Endodermal cell (in vitro differentiated cells): ENCODE measurements at regions not wholly inside any gene's neighbourhood (a gene's known extent, or its start where the extent isn't known, plus 50 kb on each side); places are given as distances from the start of the nearest gene placed in this dataset.

Source experiments
- DNase-seq: peaks from one replicate; pipeline ENCODE4 v3.0.0-alpha.2; 2017
- H3K27ac ChIP-seq: 2 replicates; pipeline ENCODE4 v1.5.1; 2013; ENCODE audit warnings: mild to moderate bottlenecking, low read depth, low read length, moderate library complexity
- H3K27me3 ChIP-seq: 2 replicates; pipeline ENCODE4 v1.6.1; 2013; ENCODE audit warnings: mild to moderate bottlenecking, low read length, moderate library complexity; ENCODE audit not compliant: insufficient read depth, control insufficient read depth, poor library complexity, severe bottlenecking
- H3K36me3 ChIP-seq: 2 replicates; pipeline ENCODE4 v1.7.0; 2013; ENCODE audit warnings: mild to moderate bottlenecking, low read length, moderate library complexity; ENCODE audit not compliant: control insufficient read depth, insufficient read depth
- H3K4me1 ChIP-seq: one replicate; pipeline ENCODE4 v1.7.0; 2013; ENCODE audit warnings: low read length; ENCODE audit not compliant: control insufficient read depth, insufficient read depth
- H3K4me3 ChIP-seq: 2 replicates; pipeline ENCODE4 v1.5.1; 2013; ENCODE audit warnings: mild to moderate bottlenecking, low read length, moderate library complexity
- H3K9ac ChIP-seq: 2 replicates; pipeline ENCODE4 v1.6.1; 2013; ENCODE audit warnings: mild to moderate bottlenecking, low read length, moderate library complexity; ENCODE audit not compliant: poor library complexity, severe bottlenecking; ENCODE audit errors: extremely low read depth
- H3K9me3 ChIP-seq: 2 replicates; pipeline ENCODE4 v1.6.1; 2013; ENCODE audit warnings: mild to moderate bottlenecking, low read length, moderate library complexity; ENCODE audit not compliant: control insufficient read depth
- H3K27ac Mint-ChIP-seq: 2 replicates; pipeline ENCODE4 v1.8.0; 2020; ENCODE audit warnings: mixed read lengths
- H3K27me3 Mint-ChIP-seq: 2 replicates; pipeline ENCODE4 v1.8.0; 2021; ENCODE audit warnings: mild to moderate bottlenecking, mixed read lengths; ENCODE audit not compliant: insufficient read depth
- H3K36me3 Mint-ChIP-seq: 2 replicates; pipeline ENCODE4 v1.8.0; 2020; ENCODE audit warnings: low read depth, mixed read lengths
- H3K4me1 Mint-ChIP-seq: 2 replicates; pipeline ENCODE4 v1.8.0; 2020; ENCODE audit warnings: mixed read lengths
- H3K4me3 Mint-ChIP-seq: 2 replicates; pipeline ENCODE4 v1.8.0; 2020; ENCODE audit warnings: mild to moderate bottlenecking, moderate library complexity, mixed read lengths
- H3K9me3 Mint-ChIP-seq: 2 replicates; pipeline ENCODE4 v1.8.0; 2020; ENCODE audit warnings: mild to moderate bottlenecking, mixed read lengths
- CTCF ChIP-seq: fragments of 200-600 bp; sonication (generic); conservative IDR thresholded peaks from 2 replicates; pipeline ENCODE4 v1.5.0; 2021; ENCODE audit warnings: antibody characterized with exemption, mild to moderate bottlenecking
- WGBS, 2 experiments: methylation state at CpG; one replicate each; pipeline versions ENCODE4 v1.1.5 to v1.1.7; 2013; ENCODE audit warnings: missing lambda C conversion rate in 2 of 2, mixed read lengths in 1 of 2; ENCODE audit not compliant: insufficient coverage in 1 of 2, insufficient read length in 1 of 2; 5-methylcytosine and 5-hydroxymethylcytosine counted together

DNA sequence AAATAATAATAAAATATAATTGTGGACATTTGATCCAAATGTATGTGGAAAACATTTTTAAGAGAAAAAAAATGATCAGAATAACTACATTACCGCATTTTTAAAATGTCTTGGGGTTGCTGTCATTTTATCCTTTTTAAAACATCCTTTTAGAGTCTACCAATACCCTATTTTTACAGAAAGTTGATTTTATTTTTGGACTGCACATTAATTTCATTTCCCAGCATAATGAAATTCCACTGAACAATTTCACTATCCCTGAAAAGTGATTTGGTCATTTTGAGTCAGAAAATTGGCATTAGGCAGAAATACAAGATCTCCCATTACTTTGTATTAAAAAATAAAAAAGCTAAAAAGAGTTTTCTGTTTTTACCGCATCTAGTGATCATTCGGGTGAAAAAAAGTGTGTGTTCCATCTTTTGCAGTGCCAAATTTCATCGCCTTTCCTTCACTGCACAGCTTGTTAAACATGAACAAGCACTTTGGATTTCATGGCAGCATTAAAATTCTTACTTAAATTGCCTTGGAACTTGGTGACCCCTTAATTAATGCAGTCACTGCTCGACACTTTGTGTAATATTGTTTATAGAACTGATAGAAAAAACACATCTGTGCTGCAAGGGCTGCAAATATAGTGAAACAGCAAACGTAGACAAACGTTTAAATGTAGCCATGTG, 611.7 kb downstream of the TSN start:
- H3K4me3 ChIP-seq = no peak overlapping the region
- H3K27me3 ChIP-seq = no peaks in the 10 kb centered on the region
- DNase-seq = no peak
- Mint-ChIP-seq H3K9me3 (no peaks in the 10 kb centered on the region), H3K27me3 (no peaks in the 10 kb centered on the region), H3K4me3 (no peak overlapping the region), H3K4me1 (no peaks in the 10 kb centered on the region), H3K27ac (no peak overlapping the region), H3K36me3 (no peaks in the 10 kb centered on the region)
- no peaks in the 10 kb centered on the region for H3K36me3 ChIP-seq
- no peak overlapping the region for H3K27ac ChIP-seq
- no peaks in the 10 kb centered on the region for H3K9me3 ChIP-seq
- no peaks in the 10 kb centered on the region for H3K4me1 ChIP-seq
- TF ChIP-seq CTCF = no peak
- 92 to 100% methylated on average over 3 to 7 of the region's 7 CpGs for WGBS, 2 experiments
- no peak overlapping the region for H3K9ac ChIP-seq

DNA sequence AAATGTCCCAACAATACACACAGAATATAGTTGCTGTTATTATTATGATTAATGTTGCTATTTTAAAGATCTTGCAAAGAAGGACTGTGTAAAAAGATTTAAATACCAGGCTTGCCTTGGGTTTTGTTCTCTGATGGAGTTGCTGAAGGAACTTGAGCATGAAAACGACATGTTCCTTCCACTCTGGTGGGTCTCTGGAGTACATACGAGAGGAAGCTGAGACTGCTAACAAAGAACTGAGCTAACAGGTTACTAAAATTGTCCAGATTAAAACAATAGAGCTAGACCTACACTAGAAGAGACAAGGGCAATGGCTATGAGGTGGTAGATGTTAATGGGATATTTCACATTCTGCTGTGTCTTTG, 612.2 kb downstream of the TSN start:
- H3K27ac ChIP-seq = no peak overlapping the region
- no peaks in the 10 kb centered on the region for H3K9me3 Mint-ChIP-seq
- H3K4me3 ChIP-seq = no peak overlapping the region
- no peaks in the 10 kb centered on the region for H3K36me3 ChIP-seq
- H3K36me3 Mint-ChIP-seq = no peaks in the 10 kb centered on the region
- no peaks in the 10 kb centered on the region for H3K27me3 ChIP-seq
- H3K4me1 Mint-ChIP-seq = no peaks in the 10 kb centered on the region
- DNase-seq = no peak
- no peak overlapping the region for H3K4me3 Mint-ChIP-seq
- no peaks in the 10 kb centered on the region for H3K27me3 Mint-ChIP-seq
- H3K4me1 ChIP-seq = no peaks in the 10 kb centered on the region
- TF ChIP-seq CTCF = no peak
- no peak overlapping the region for H3K27ac Mint-ChIP-seq
- H3K9ac ChIP-seq = no peak overlapping the region
- WGBS, 2 experiments = 80 to 82% methylated on average over 1 to 2 of the region's 2 CpGs
- H3K9me3 ChIP-seq = no peaks in the 10 kb centered on the region

DNA sequence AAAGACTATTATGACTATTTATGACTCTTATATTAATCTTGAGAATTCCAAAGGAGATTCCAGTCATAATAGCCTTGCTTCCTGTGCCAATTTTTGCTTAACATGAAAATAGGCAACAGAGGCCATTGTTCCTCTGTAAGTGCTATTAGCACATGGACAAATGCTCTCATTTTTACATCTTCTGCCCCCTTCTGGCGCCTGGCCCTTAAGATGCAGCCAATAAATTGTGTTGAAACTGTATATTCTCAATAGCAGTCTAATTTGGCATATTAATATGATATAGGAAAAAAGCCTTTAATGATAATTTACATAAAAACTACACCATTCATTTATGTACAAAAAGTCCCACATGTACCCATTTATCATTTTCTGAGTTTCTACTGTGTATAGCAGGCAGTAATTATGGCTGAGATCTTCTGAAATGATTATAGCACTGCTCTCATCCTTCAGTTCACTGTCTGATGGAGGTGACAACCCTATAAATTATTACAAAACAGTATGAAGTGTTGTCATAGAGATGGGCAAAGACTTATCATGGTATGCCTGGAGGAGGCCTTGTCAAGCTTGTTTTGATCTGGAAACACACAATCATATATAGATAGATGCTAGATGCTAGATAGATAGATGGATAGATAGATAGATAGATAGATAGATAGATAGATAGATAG, 613.3 kb downstream of the TSN start:
- peak; percentile 52 for DNase-seq
- 83% methylated on average over 1 of the region's 1 CpG; no CpG with 5 or more reads in 1 of the 2 experiments for WGBS, 2 experiments
- H3K27ac ChIP-seq = no peak overlapping the region

More for the DNA sequence above, 613.3 kb downstream of the TSN start:
- Mint-ChIP-seq H3K27ac (no peak overlapping the region), H3K36me3 (no peaks in the 10 kb centered on the region), H3K9me3 (no peaks in the 10 kb centered on the region), H3K27me3 (no peaks in the 10 kb centered on the region), H3K4me3 (no peak overlapping the region), H3K4me1 (no peaks in the 10 kb centered on the region)
- H3K9me3 ChIP-seq = no peaks in the 10 kb centered on the region
- H3K4me3 ChIP-seq = no peak overlapping the region
- peak; percentile 65 for TF ChIP-seq CTCF
- no peaks in the 10 kb centered on the region for H3K27me3 ChIP-seq
- H3K4me1 ChIP-seq = no peaks in the 10 kb centered on the region
- no peaks in the 10 kb centered on the region for H3K36me3 ChIP-seq
- no peak overlapping the region for H3K9ac ChIP-seq
